GM12872 (cell line): ENCODE measurements at regions not wholly inside any gene's neighbourhood (a gene's known extent, or its start where the extent isn't known, plus 50 kb on each side); places are given as distances from the start of the nearest gene placed in this dataset.

Experiments
- CTCF ChIP-seq: IDR thresholded peaks from 3 replicates; pipeline ENCODE4 v1.5.1; 2011; ENCODE audit warnings: low read depth, mild to moderate bottlenecking, low read length, moderate library complexity; ENCODE audit not compliant: insufficient read depth

GRCh38 chr14:26304056-26304455 is 293.8 kb downstream of the NOVA1 start:
- TF ChIP-seq CTCF, result no peak

- no peak for TF ChIP-seq CTCF
Measured at GRCh38 chr14:26293909-26294308, 303.9 kb downstream of the NOVA1 start.

- no peak for TF ChIP-seq CTCF
Measured at GRCh38 chr14:26289891-26290486, 307.8 kb downstream of the NOVA1 start.

- TF ChIP-seq CTCF, result no peak
Measured at GRCh38 chr14:26286913-26287205, 311.0 kb downstream of the NOVA1 start.

GRCh38 chr14:26286081-26286912 is 311.5 kb downstream of the NOVA1 start:
- no peak for TF ChIP-seq CTCF

- TF ChIP-seq CTCF, result no peak
Measured at GRCh38 chr14:26282578-26282977, 315.3 kb downstream of the NOVA1 start.

- TF ChIP-seq CTCF, result no peak
Measured at GRCh38 chr14:26281280-26281998, 316.4 kb downstream of the NOVA1 start.
